Natural killer cell (primary cell): ENCODE measurements at regions not wholly inside any gene's neighbourhood (a gene's known extent, or its start where the extent isn't known, plus 50 kb on each side); places are given as distances from the start of the nearest gene placed in this dataset.
"Not testable (repeated sequence)": the region's sequence is repeated elsewhere in the genome, so short reads cannot be mapped to it uniquely, and the experiment has no call there.

Experiments
- ATAC-seq, 3 donors: fragments of 150-1000 bp in 2 of 3; fragments of 200-7000 bp in 1 of 3; cut with Tn5 transposase; 1 replicate in 1 of 3; 2 replicates in 2 of 3; pipeline ENCODE4 v1.10.0; 2021; ENCODE audit warnings: mild to moderate bottlenecking in 2 of 3, moderate library complexity in 2 of 3
- DNase-seq, 2 donors: peaks; one replicate each; pipeline versions ENCODE4 v3.0.0 to v3.0.0-alpha.2; 2013 to 2021; ENCODE audit warnings: mixed read lengths in 1 of 2
- H3K27ac ChIP-seq: one replicate; pipeline ENCODE4 v1.5.1; 2013; ENCODE audit warnings: mild to moderate bottlenecking, low read length
- H3K27me3 ChIP-seq: one replicate; pipeline ENCODE4 v1.6.1; 2013; ENCODE audit warnings: low read length; ENCODE audit not compliant: control insufficient read depth, insufficient read depth
- H3K36me3 ChIP-seq: one replicate; pipeline ENCODE4 v1.6.1; 2013; ENCODE audit warnings: low read length; ENCODE audit not compliant: control insufficient read depth, insufficient read depth
- H3K4me1 ChIP-seq: one replicate; pipeline ENCODE4 v1.6.1; 2013; ENCODE audit warnings: low read length; ENCODE audit not compliant: control insufficient read depth, insufficient read depth
- H3K4me3 ChIP-seq: one replicate; pipeline ENCODE4 v1.5.1; 2013; ENCODE audit warnings: low read length
- H3K9me3 ChIP-seq: one replicate; pipeline ENCODE4 v1.6.1; 2013; ENCODE audit warnings: low read length; ENCODE audit not compliant: control insufficient read depth, insufficient read depth
- H3K27ac Mint-ChIP-seq, 2 donors: one replicate each; pipeline ENCODE4 v1.8.0; 2022; ENCODE audit warnings: mild to moderate bottlenecking in 2 of 2, mixed read lengths in 2 of 2, moderate library complexity in 1 of 2
- H3K27me3 Mint-ChIP-seq, 2 donors: one replicate each; pipeline ENCODE4 v1.8.0; 2022; ENCODE audit warnings: low read depth in 2 of 2, mixed read lengths in 2 of 2
- H3K36me3 Mint-ChIP-seq: one replicate; pipeline ENCODE4 v1.8.0; 2022; ENCODE audit warnings: mixed read lengths
- H3K4me1 Mint-ChIP-seq, 2 donors: one replicate each; pipeline ENCODE4 v1.8.0; 2022; ENCODE audit warnings: mixed read lengths in 2 of 2
- H3K4me3 Mint-ChIP-seq: one replicate; pipeline ENCODE4 v1.8.0; 2022; ENCODE audit warnings: mild to moderate bottlenecking, moderate library complexity, mixed read lengths
- H3K9me3 Mint-ChIP-seq, 2 donors: one replicate each; pipeline ENCODE4 v1.8.0; 2022; ENCODE audit warnings: mixed read lengths in 2 of 2
- WGBS: methylation state at CpG from one replicate; pipeline ENCODE4 v1.1.7; 2013; ENCODE audit warnings: missing lambda C conversion rate; ENCODE audit not compliant: insufficient coverage; 5-methylcytosine and 5-hydroxymethylcytosine counted together
- intact Hi-C: fragments of 100-400 bp; cut with micrococcal nuclease; formaldehyde crosslinking; loops from one replicate; pipeline ENCODE4 v1.14.2; 2022
- TF ChIP-seq, protein P1 (sequence below): fragments of 200-600 bp; IDR thresholded peaks from one replicate; pipeline ENCODE4 v1.8.0; 2022; ENCODE audit warnings: antibody characterized with exemption

GRCh38 chr13:78491978-78492377 lies 111.4 kb downstream of the POU4F1 start:
- Mint-ChIP-seq H3K27ac (no peak overlapping the region), H3K36me3 (no peaks in the 10 kb centered on the region), H3K4me1 (no peaks in the 10 kb centered on the region), H3K4me3 (no peak overlapping the region), H3K27me3 (no peaks in the 10 kb centered on the region), H3K9me3 (peaks cover 4 to 12% of the 10 kb centered on the region in 2 donors)
- no peaks in the 10 kb centered on the region for H3K4me1 ChIP-seq
- no peaks in the 10 kb centered on the region for H3K27me3 ChIP-seq
- no peaks in the 10 kb centered on the region for H3K36me3 ChIP-seq
- no peaks in the 10 kb centered on the region for H3K9me3 ChIP-seq
- no peak for ATAC-seq
- intact Hi-C loops: no loop called here
- DNase-seq: no peak
- TF ChIP-seq, protein P1, sequence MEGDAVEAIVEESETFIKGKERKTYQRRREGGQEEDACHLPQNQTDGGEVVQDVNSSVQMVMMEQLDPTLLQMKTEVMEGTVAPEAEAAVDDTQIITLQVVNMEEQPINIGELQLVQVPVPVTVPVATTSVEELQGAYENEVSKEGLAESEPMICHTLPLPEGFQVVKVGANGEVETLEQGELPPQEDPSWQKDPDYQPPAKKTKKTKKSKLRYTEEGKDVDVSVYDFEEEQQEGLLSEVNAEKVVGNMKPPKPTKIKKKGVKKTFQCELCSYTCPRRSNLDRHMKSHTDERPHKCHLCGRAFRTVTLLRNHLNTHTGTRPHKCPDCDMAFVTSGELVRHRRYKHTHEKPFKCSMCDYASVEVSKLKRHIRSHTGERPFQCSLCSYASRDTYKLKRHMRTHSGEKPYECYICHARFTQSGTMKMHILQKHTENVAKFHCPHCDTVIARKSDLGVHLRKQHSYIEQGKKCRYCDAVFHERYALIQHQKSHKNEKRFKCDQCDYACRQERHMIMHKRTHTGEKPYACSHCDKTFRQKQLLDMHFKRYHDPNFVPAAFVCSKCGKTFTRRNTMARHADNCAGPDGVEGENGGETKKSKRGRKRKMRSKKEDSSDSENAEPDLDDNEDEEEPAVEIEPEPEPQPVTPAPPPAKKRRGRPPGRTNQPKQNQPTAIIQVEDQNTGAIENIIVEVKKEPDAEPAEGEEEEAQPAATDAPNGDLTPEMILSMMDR: no peak
- no peak overlapping the region for H3K27ac ChIP-seq
- no peak overlapping the region for H3K4me3 ChIP-seq

GRCh38 chr13:78490225-78490624 lies 113.1 kb downstream of the POU4F1 start:
- H3K9me3 Mint-ChIP-seq: peaks cover 3 to 14% of the 10 kb centered on the region in 2 donors
- WGBS: 29% methylated on average over 7 of the region's 7 CpGs
- DNase-seq, H3K27me3 Mint-ChIP-seq, H3K9me3 ChIP-seq, H3K36me3 ChIP-seq, H3K4me3 Mint-ChIP-seq, H3K27me3 ChIP-seq, H3K27ac Mint-ChIP-seq, ATAC-seq, intact Hi-C loops, H3K4me1 Mint-ChIP-seq, H3K36me3 Mint-ChIP-seq, H3K27ac ChIP-seq, H3K4me3 ChIP-seq, H3K4me1 ChIP-seq: not testable (repeated sequence)

- Histone ChIP-seq H3K27ac (no peak overlapping the region), H3K27me3 (no peaks in the 10 kb centered on the region), H3K9me3 (no peaks in the 10 kb centered on the region), H3K36me3 (no peaks in the 10 kb centered on the region), H3K4me3 (no peak overlapping the region), H3K4me1 (no peaks in the 10 kb centered on the region)
- WGBS: no CpG with 5 or more reads among the region's 1 CpG
- Mint-ChIP-seq H3K4me3 (no peak overlapping the region), H3K27ac (no peak overlapping the region), H3K36me3 (no peaks in the 10 kb centered on the region), H3K4me1 (no peaks in the 10 kb centered on the region), H3K9me3 (peaks cover 3 to 13% of the 10 kb centered on the region in 2 donors), H3K27me3 (no peaks in the 10 kb centered on the region)
- no peak for ATAC-seq
- intact Hi-C loops: no loop called here
- DNase-seq: no peak
- TF ChIP-seq, protein P1: no peak
Observed at GRCh38 chr13:78487707-78488106, 115.6 kb downstream of the POU4F1 start.

GRCh38 chr13:78485803-78486202 lies 117.5 kb downstream of the POU4F1 start:
- no peak overlapping the region for H3K27ac ChIP-seq
- WGBS: 74% methylated on average over 2 of the region's 3 CpGs
- no peaks in the 10 kb centered on the region for H3K4me1 ChIP-seq
- ATAC-seq (no peak), DNase-seq (no peak)
- no peaks in the 10 kb centered on the region for H3K36me3 ChIP-seq
- no peak overlapping the region for H3K27ac Mint-ChIP-seq
- no peaks in the 10 kb centered on the region for H3K27me3 ChIP-seq
- no peaks in the 10 kb centered on the region for H3K4me1 Mint-ChIP-seq
- peaks cover 5 to 6% of the 10 kb centered on the region in 2 donors for H3K9me3 Mint-ChIP-seq
- no peak overlapping the region for H3K4me3 Mint-ChIP-seq
- intact Hi-C loops: no loop called here
- H3K9me3 ChIP-seq: no peaks in the 10 kb centered on the region
- H3K27me3 Mint-ChIP-seq: no peaks in the 10 kb centered on the region
- no peak overlapping the region for H3K4me3 ChIP-seq
- TF ChIP-seq, protein P1: no peak
- H3K36me3 Mint-ChIP-seq: no peaks in the 10 kb centered on the region
